Retina (tissue), 1 donor: ENCODE measurements at regions not wholly inside any gene's neighbourhood (a gene's known extent, or its start where the extent isn't known, plus 50 kb on each side); places are given as distances from the start of the nearest gene placed in this dataset.

Experiments used
- DNase-seq: peaks from one replicate; pipeline ENCODE4 v3.0.0-alpha.2; 2016

DNA sequence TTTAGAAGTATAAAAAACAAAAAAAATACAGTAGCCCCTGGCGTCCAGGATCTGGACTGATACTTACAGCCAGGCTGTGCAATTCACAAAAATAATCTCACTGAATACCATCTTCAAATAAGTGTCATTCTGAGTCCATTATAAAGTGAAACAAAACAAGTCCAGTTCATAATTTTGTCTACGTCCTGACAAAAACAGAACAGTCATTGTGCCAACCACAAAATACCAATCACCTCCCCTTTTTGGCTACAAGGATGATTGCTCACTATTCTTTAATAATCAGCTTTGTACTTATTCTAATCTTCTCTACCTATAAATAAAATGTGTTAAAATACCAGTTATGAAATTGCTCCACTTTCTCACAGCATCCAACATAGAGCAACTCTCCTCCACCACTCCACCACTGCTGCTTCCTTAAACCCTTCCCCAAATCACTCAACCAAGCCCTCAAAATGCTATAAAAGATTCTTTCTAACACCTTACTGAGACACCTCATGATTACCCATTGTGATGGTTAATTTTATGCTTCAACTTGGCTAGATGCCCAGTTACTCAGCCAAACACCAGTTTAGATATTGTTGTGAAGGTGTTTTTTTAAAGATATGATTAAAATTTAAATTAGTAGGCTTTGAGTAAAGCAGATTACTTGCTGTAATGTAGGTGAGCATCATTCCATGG lies 479.8 kb upstream of the SEMA3A start:
- DNase-seq, result no peak

DNA sequence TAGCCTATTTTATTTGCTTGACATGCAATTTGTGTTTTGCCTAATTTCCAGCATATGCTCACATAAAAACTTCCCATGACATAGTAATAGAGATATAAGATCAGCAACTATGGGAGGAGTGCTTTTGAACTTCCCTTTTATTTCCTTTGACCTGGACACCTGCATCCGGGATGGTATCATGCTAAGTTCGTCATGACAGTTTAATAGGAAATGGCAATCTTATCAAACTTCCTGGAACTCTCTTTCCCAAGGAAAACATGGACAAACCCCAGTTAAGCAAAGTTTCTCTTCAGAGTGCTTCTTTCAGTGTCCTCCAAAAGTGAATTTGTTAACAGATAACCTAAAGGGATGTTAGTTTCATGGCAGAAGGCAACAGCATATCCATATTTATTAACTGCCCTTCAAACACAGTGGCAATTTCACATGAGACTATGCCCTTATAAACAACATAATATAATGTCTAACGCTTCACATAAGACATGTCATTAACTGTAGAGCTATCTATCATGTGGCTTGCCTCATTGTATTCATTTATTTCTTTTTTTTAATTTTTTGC lies 474.7 kb upstream of the SEMA3A start:
- no peak for DNase-seq

DNA sequence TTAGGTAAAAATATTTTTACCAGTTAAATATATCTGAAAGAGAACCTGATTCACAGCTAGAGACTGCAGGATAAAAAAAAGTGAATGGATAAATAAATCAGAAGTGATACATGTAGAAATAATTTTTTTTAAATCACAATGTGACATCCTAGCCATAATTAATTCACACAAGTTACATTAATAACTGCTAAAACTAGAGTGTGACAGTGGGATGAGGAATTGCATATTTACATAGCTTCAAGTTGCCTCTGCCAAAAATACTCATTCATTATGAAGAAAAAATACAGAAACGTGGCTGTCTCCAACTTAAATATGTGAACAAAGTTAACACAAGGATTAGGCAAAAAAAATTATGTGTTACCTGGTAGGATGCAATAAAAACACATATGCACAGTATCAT lies 473.5 kb upstream of the SEMA3A start:
- DNase-seq, result no peak

DNA sequence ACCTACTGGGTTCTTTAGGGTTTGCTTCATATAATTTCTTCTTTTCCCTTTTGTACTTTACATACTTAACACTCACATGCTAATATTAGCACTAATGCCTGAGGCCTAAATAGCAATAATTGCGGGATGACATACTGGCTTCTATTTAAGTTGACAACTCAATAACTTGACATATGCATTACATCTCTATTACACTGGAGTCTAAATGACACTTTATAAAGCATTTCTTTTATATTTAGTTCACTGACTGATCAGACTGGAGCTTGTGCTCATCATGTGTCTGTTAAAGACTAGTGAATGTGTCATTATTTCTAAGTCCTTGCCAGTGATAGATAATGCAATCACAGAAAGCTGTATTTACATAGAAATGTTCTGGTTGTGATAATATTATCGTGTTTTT lies 472.1 kb upstream of the SEMA3A start:
- no peak for DNase-seq

DNA sequence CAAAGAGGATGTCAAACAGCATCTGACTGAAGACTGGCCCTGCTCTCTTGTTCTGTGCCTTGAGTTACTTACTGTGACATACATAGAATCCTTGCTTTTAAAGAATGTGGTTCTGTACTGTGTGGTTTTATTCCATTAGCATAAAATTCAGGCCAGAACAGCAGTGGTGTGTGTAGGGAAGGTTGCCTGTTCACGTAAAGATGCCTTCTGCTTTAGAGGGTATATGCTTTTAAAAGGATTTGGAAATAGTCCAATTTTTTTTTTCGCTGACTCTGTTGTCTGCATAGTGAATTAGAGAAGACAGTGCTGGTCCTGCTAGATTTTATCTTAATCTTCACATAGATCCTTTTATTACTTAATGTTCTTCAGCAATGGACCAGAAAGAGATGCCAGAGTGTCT lies 470.8 kb upstream of the SEMA3A start:
- no peak for DNase-seq

DNA sequence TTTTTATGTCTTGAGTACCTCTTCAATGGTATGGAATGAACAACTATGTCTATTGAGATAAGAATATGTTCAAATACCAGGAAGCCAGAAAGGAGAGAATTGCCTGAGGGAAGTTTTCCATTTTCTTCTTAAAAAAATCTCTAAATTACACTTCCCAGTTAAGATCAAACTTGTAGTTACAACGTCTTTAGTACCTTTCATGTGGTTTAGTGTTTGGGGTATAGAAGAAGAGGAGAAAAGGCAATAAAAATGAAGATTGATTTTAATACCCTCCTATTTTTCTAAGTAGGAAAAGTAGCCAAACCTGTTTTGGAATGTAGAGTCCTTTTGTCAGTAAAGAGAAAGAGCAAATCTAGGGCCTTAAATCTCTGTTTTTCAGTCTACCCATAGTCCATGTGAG lies 470.0 kb upstream of the SEMA3A start:
- DNase-seq, result no peak

DNA sequence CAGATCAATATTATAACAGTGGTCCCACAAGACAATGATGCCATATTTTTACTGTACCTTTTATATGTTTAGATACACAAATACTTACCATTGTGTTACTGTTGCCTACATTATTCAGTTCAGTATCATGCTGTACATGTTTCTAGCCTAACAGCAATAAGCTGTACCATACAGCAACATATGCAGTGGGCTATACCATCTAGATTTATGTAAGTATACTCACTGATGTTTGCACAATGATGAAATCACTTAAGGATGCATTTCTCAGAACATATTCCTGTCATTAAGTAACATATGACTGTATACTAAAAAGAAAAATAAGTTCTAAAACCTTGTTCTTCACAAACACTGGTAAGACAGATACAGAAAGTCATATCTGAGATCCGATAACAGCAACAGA lies 468.6 kb upstream of the SEMA3A start:
- no peak for DNase-seq

DNA sequence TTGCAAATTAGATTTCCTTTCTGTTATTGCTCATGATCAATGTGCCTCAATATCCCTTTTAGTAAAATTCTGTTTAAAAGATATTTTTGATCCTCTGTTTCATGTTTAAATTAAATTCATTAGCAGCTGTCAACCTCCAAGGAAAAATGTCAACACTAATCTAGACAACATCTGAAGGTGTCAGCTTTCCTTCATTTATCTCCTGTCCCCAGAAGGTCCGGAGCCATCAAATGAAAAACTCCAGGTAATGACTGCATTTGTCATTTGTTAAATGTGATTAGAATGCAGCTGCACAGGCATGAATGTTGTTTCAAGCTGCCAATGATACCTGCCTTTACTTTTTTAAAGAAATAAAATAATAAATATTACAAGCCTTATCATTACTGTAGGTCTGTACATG lies 463.7 kb upstream of the SEMA3A start:
- no peak for DNase-seq

DNA sequence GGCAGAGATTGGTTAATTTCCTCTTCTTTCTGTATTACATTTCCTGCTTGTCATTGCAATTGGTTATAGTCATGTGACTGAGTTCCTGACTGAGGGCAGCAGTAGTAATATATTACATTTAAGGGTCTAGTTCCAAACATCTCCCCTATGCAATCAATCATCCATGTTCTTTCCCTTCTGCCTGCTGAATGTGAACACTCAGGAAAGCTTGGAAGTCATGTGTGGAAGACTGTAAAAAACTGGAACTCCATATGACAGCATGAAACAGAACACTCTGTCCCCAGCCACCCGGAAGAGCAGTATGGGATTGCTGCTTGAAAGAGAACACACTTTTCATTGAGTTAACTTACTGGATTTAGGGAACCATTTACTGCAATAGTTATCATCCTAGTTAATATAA lies 459.7 kb upstream of the SEMA3A start:
- no peak for DNase-seq

DNA sequence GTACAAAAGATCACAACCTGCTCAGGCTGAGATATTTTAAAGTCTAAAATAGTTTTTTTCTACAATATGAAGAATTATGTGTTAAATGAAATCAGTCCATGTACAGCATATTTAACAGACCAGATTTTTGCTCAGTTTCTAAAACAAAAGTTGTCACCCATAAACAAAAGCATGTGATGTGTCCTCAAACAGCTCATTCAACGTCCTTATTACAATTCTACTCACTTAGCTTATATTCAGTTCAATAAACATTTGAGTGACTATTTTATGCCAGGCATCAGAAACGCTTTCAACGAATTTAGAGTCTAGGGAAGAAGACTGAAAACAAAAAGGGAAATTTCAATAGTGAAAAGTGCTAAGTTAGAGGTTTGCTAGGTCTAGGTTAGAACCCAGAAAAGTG lies 457.3 kb upstream of the SEMA3A start:
- no peak for DNase-seq

DNA sequence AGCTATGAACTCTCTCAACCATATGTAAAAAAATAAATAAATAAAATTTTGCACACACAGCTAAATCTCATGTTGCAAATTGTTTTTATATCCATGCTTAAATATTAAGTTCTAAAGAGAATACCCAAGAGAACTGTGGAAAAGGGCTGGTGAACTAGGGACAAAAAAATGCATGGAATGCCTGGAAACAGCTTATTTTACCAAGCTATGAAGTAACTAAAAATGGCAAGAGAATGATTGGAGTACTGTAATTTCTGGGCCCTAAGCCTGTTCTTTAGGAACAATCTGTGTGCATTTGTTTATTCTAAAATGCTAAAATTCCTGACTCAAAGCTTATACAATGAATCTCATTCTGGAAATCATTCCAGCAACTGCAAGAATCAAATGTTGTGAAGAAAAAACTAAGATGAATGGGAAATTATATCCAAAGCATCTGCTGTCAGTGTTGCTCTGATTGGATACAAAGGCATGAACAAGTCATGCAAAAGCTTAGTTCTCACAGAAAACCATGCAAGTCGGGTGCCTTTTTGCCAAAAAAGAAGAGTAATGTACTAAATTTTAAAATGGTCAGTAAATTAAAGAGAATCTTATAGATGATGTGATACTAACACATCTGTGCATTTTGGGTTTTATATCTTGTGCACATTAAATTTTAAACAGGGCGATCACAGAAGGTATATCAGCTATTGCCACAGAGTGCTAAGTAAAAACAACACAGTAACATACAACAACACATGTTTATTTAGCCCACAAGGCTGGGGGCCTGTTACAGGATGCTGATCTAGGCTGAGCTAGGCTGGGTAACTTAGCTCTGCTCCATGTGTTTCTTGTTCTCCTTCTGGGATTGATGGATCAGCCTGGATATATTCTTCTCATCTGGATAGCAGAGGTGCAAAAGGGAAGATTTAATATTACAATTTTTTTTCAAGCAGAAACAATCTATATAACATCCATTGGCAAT lies 453.5 kb upstream of the SEMA3A start:
- DNase-seq, result no peak

DNA sequence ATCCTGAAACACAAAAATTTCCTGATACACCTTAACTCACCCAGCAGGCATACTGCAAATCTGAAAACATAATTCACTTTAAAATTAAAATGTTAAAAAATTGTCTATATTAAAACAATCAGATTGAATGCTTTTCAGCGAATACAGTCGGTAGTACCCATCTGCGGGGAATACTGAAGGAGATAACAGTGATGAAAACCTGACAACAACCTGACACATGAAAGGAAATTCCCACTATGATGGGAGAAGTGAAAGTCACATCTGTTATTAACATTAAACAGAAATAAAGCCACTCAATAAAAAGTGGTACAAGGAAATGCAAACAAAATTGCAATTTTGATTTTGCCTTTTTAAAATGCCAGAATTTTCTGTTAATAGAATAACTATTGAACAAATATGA lies 448.0 kb upstream of the SEMA3A start:
- DNase-seq, result no peak

DNA sequence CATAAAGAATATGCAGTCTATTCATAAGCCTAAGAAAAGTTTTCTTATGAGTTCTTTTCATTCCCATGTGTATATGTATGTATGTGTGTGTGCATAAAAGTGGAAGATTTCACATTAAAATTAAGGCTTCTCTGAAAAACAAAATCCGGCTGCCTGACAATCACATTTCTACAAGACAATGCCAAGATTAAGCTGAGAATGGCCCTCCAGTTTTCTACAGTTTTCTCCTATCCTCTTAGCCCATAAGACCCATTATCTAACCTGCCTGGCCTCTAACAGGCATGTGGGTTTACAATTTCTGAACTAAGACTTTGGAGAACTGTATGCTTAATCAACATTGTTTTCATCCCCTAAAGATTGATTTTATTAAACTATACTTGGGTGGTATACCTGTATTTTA lies 446.0 kb upstream of the SEMA3A start:
- DNase-seq, result no peak

DNA sequence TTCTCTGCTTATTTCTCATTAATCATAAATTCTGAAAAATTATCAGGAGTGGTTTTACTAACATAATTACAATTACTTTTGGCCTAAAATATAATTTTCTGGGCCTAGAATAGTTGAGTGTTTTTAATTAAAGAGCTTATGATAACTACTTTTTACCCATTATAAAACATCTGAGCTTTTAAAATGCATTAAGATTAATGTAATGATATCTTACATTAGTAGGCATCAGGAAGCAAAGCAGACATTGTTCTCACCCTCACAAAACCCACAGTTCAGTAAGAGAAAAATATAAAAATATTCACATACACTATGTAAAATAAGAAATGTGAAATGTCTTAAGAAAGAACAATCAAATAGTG lies 443.7 kb upstream of the SEMA3A start:
- DNase-seq, result no peak

DNA sequence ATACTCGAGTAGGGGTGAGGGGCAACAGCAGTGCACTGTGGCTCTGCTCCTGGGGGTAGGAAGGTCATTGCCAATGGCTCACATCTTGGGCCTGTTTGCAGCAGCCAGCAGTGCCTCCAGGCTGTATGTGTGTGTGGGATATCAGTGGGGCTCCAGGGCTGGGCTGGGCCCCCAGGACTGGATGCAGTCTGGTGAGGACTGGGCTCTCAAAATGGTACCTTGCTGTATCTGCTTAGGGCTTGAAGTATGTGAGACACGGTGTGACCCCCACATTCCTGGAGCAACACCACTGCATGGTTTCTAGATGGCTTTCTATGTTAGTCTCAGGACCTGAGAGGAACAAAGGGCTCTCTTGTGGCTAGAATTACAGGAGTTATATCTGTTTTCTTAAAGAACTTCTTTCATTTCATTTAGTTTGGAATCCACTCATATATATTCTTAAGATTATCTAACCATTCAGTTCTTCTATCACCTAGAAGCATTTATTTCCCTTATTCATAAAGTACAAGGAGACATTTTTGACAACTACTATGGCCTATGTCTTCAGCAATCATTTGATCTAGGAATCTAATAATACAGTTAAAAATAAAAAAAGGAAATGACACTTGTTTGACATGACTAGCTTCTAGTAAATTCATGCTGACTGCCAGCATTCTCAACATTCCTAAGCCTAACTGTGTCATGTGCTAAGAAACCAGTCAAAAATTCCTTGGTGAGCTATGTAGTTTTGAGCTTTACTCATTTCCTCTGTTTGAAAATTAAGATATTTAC lies 443.2 kb upstream of the SEMA3A start:
- DNase-seq, result no peak

DNA sequence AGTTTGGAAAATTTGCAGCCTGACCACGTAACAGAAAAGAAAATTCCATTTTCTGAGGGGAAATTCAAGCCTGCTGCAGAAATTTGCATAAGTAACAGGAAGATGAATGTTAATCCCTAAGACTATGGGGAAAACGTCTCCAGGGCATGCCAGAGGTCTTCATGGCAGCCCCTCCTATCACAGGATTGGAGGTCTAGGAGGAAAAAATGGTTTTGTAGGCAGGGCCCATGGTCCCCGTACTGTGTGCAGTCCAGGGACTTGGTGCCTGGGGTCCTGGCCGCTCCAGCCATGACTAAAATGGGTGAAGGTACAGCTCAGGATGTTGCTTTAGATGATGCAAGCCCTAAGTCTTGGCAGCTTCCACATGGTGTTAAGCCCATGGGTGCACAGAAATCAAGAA lies 437.3 kb upstream of the SEMA3A start:
- DNase-seq, result no peak

DNA sequence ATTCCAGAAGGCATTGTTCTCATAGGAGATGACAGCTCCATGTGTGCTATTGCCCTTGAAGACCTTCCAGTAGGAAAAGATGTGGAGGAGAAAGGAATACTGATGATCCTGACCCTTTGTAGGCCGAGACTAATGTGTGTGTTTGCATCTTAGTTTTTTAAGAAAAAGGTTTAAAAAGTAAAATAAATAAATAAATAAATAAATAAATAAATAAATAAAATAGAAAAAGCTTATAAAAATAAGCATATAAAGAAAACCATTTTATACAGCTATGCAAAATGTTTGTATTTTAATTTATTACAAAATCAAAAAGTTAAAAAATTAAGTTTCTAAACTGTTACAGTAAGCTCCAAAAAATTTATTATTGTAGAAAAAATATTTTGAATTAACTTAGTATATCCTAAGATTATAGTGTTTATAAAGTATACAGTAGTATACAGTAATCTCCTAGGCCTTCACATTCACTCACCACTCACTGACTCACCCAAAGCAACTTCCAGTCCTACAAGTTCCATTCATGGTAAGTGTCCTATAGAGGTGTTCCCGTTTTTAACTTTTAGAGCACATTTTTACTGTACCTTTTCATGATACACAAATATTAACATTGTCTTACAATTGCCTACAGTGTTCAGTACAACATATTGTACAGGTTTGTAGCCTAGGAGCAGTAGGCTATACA lies 435.2 kb upstream of the SEMA3A start:
- DNase-seq, result no peak

DNA sequence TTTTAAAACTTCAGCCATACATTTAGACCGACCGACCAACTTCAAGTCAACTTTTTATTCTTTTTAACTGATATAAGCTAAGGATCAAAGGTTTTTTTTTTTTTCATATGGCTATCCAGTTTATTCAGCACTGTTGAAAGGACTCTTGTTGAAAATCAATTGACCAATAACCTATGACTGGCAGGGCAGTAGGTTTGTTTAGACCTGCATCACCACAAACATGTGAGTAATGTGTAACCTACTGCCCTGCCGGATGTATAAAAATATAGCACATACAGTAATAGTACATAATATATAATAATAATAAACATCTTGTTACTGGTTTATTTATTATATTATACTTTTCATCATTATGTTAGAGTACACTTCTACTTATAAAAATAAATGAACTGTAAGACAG lies 434.6 kb upstream of the SEMA3A start:
- no peak for DNase-seq

DNA sequence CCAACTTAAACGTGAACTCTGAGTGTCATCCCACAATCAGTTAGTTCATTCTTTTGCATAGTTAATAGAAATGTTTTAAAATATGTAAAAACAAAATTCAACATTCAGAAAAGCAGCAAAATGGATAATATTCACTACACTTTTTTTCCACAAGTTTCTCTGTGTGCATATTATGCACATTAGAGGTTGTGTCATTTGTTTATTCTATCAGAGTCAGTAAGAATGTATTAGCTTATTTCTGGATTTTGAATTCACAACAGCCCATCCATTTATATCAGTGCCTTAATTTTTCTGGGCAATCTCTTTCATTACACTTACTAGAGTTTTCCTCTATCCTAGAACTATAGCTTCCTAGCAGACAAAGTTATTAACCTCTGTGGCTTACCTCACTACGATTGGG lies 432.7 kb upstream of the SEMA3A start:
- no peak for DNase-seq

DNA sequence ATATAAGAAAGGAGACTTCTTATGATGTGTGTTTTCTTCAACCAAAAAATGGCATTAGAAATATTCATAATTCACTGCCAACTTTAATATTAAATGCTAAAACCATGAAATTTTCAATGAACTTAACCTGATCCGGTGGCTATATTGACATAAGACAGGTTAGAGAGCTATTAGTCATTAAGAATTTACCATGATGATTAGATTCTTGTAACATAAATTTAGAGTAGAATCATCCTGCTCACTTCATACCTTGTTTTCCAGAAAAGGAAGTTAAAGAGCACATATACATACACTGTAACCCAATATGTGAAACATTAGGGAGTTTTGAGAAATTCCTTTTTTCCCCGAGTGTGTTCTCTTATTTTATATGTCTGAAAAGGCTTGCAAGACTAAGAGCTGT lies 430.3 kb upstream of the SEMA3A start:
- DNase-seq, result no peak

DNA sequence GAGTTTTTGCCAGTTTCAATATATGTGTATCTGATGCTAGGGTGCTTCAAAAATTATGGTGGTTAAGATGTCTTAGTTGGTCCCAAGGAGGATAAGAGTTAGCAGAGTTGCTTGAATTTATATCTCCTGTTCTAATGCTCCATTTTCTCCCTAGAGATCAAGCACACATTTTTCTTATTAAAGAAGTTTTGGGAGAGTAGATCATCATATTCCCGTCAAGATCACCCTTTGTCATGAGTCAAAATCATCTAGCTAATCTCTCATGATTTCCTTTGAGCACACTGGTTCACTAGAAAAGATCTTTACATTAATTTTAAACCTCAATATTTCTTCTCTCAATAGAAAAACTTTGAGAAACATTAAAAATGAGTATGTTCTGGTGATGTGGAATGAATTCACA lies 429.9 kb upstream of the SEMA3A start:
- no peak for DNase-seq

DNA sequence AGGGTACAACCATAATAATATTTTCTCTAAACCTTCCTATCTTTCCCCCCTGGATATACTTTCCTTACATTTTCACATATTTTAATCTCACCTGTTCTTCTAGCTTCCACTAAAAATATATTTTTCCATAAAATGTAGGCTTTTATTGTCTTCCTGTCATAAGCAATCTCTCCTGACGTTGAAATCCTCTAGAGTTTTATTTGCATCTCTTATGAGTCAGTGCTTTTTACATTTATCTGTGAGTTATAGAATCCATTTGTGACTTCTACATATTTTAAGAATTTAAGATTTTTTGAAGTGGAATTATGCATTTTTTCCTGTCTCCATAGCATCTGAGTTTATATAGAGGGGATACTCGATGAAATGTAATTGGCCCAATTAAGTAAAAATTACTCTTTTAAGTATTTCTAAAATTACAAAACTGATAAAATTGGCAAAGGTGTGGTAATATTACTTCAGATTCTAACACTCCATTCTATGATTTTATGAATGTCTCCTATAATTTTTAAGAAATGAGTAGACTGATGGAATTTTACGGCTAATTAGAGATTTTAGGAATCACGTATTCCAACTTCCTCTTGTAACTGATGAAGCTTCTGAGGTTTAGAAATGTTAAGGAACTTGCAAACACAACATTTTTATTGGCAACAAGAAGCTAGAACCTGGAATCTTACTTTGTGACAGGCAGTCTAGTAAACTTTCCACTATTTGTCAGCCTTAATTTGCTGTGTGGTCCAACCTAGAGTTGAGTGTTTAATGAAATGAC lies 422.9 kb upstream of the SEMA3A start:
- DNase-seq, result no peak
